KBM-7 (cell line): ENCODE measurements at regions not wholly inside any gene's neighbourhood (a gene's known extent, or its start where the extent isn't known, plus 50 kb on each side); places are given as distances from the start of the nearest gene placed in this dataset.

Source experiments
- DNase-seq: peaks from one replicate; pipeline ENCODE4 v3.0.0-alpha.2; 2015
- in situ Hi-C: fragments of 300-500 bp; cut with MboI; formaldehyde crosslinking; loops from 2 replicates; pipeline ENCODE4 v1.14.3; 2020; ENCODE audit warnings: low sequenced_read_pairs, low pct_unique_long_range_greater_than_20kb, mixed read lengths

GRCh38 chr1:208499026-208499425, 254.8 kb upstream of the PLXNA2 start:
- DNase-seq = no peak
- in situ Hi-C loops = no loop called here

- DNase-seq = no peak
- in situ Hi-C loops = no loop called here
These were observed 255.4 kb upstream of the PLXNA2 start for GRCh38 chr1:208499601-208500000.

DNA sequence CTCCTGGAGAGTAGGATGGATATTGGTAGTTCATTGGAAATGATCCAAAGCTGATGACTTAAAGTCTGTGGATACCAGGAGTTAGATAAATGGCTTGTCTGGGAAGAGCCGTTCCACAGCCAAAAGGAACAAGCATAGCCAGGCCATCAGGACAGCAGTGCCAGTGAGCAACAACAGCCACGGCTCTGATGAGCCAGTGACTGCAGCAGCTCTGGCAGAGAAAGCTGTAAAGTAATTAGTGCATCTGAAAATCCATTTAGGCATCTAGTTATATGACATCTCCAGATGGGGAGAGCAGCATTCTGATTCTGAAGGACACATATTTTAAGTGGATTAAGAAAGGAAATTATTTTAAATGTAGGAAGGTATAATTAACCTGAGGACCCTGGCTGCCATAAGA, 256.2 kb upstream of the PLXNA2 start:
- in situ Hi-C loops = no loop called here

GRCh38 chr1:208501542-208501941, 257.4 kb upstream of the PLXNA2 start:
- no peak for DNase-seq
- in situ Hi-C loops = no loop called here

More for the DNA sequence above, 256.2 kb upstream of the PLXNA2 start:
- no peak for DNase-seq

DNA sequence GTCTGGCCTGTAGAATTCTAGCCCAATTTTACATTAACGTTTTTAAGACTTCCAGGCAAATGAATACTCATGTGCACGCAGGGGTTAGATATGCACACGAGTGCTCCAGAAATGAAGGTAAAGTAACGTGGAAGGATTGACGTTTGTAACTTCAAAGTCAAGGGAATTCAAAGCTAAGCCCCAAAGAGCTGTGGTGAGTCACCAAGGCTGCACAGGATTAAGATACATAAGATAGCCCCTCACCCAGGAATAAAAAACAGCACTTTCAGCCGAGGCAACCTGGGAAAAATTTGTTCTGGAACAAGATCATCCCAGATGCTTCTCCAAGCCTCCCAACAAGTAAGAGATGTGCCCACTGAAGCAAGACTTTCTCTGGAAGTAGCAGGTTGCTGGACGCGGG, 259.6 kb upstream of the PLXNA2 start:
- DNase-seq = no peak
- in situ Hi-C loops = no loop called here

DNA sequence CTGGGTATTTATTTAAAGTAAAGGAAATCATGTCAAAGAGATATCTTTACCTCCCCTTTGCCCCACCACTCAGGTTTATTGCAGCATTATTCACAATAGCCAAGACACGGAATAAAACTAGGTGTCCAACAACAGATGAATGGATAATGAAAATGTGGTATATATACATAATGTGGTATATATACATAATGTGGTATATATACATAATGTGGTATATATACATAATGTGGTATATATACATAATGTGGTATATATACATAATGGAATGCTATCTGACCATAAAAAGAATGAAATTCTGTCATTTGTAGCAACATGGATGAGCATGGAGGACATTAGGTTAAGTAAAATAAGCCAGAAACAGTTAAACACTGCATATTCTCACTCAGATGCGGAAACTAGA, 262.6 kb upstream of the PLXNA2 start:
- in situ Hi-C loops = no loop called here

DNA sequence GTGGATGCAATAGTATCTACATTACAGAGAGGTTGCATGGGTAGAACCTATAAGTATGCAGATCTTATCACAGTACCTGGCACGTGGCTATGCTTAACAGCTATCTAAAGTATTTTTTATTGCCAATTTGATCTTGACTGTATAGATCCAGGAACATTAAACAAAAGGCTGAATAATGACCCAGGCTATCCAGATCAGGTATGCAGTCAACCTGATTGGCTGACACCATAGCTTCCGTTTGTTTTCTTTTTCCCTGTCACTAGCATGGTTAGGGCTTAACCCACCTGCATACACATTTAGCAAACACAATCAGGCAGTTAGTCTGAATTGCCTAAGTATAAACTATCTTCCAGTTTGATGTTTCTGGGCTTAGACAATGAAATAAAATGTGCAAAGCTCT, 264.9 kb upstream of the PLXNA2 start:
- DNase-seq = no peak
- in situ Hi-C loops = no loop called here

More for the DNA sequence above, 262.6 kb upstream of the PLXNA2 start:
- no peak for DNase-seq

DNA sequence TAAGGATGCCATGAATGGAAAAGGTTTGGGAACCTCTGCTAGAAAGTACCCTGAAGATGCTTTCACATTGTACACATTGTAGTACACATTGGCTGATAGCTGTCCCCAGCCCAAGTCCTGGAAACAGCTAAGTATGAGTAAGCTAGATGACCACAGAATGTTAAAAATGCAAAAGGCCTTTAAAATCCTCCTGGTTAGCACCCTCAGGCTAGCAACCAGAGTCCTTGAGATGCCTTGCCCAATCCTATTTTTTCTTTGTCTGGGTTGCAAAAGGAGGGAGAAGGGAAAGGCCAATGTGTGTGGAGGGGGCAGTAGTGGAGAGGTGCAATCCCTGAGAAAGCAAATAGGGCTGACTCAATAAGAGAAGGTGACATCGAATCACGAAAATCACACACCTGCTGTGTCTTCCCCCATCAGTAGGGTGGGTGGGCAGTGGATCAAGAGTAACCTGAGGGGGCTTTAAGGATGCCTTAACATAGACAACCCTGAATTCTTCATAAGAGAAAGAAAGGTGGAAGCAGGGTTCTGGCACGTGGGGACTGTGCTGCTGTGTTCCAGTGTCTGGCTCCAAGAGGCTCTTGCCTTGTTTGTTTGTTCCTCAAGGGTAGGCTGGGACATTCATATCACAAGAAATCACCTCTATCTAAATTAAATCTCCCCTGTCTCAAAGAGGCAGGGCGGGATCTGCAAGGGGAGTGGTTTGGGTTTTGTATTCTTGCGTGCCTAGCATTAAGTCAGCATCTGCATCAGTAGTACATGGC, 266.2 kb upstream of the PLXNA2 start:
- DNase-seq = no peak
- in situ Hi-C loops = no loop called here

GRCh38 chr1:208511242-208511860, 267.2 kb upstream of the PLXNA2 start:
- no peak for DNase-seq

DNA sequence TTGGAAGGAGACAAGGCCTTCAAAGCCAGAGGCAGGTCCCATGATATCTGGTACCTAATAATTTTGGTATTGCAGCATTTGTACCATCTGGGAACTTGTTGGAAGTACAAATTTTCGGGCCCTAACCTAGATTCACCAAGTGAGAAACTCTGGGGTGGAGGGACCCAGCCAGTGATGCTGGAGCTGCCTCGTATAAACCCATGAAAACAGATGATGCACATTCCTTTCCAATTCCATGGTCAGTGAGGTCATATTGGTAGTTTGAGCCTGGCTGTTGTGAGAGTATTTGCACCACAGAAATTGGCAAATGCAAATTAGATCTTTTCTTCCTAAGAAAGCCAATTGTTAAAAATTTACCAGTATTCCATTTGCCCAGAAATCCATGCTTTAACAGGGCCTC, 269.6 kb upstream of the PLXNA2 start:
- in situ Hi-C loops = no loop called here
- no peak for DNase-seq

More at GRCh38 chr1:208511242-208511860, 267.2 kb upstream of the PLXNA2 start:
- in situ Hi-C loops = no loop called here

GRCh38 chr1:208515129-208515528, 270.9 kb upstream of the PLXNA2 start:
- DNase-seq = no peak

DNA sequence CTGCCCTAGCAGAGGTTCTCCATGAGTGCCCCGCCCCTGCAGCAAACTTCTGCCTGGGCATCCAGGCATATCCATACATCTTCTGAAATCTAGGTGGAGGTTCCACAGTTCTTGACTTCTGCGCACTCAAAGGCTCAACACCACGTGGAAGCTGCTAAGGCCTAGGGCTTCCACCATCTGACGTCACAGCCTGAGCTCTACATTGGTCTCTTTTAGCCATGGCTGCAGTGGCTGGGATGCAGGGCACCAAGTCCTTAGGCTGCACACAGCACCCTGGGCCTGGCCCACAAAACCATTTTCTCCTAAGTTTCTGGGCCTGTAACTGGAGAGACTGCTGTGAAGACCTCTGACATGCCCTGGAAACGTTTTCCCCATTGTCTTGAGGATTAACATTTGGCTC, 272.6 kb upstream of the PLXNA2 start:
- DNase-seq = no peak
- in situ Hi-C loops = no loop called here

More at GRCh38 chr1:208515129-208515528, 270.9 kb upstream of the PLXNA2 start:
- in situ Hi-C loops = no loop called here

DNA sequence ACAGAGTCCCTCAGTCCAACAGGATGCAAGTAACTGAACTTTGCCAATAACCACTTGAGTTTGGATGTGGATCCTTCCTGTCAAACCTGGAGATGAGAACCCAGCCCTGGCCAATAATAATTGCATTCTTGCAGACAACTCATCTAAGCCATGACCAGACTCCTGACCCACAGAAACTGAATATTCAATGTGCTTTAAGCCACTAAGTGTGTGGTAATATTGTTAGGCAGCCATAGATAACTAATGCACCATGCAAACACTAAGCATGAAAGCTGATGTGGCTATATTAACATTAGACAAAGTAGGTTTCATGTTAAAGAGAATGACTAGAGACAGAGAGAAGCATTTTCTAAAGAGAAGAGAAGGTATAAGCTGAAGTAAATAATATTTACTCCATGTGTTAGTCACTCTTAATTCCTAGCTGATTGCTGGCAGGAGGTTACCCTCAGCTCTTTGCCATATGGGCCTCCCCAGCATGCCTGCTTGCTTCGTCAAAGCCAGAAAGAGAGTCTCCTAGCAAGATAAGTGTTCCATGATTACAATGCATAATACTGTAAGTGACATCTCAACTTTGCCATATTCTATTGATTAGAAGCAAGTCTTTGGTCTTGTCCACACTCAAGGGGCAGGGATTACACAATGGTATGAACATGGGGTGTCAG, 276.4 kb upstream of the PLXNA2 start:
- no peak for DNase-seq
- in situ Hi-C loops = no loop called here

DNA sequence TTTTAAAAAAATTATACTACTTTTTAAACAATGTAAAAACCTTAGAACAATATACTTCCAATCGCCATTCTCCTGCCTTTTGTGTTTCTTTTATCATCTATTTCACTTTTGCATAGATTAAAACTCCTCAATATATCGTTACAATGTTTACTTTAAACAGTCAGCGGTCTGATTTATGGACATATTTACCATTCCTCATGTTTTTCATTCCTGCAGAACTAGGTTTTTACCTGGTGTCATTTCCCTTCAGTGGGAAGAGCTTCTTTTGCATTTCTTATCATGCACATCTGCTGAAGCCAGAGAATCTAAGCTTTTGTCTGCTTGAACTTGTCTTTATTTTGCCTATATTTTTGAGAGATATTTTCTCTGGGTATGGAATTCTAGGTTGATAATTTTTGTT, 277.4 kb upstream of the PLXNA2 start:
- in situ Hi-C loops = no loop called here
- no peak for DNase-seq

DNA sequence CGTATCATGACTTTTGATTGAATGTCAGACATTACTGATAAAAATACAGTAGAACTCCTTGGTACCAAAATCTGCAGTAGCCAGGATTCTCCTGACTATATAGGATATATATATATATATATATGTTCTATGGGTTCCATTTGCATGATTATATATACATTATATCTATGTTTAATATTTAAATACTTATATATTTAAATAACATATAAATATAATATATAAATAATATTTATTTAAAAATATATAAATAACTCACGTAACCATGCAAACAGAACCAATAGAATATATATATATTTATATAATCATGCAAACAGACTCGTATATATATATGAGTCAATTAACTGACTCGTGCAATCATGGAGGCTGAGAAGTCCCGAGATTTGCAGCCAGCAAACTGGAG, 278.8 kb upstream of the PLXNA2 start:
- DNase-seq = no peak
- in situ Hi-C loops = no loop called here

- no peak for DNase-seq
- in situ Hi-C loops = no loop called here
These were observed 280.2 kb upstream of the PLXNA2 start for GRCh38 chr1:208524376-208524775.

DNA sequence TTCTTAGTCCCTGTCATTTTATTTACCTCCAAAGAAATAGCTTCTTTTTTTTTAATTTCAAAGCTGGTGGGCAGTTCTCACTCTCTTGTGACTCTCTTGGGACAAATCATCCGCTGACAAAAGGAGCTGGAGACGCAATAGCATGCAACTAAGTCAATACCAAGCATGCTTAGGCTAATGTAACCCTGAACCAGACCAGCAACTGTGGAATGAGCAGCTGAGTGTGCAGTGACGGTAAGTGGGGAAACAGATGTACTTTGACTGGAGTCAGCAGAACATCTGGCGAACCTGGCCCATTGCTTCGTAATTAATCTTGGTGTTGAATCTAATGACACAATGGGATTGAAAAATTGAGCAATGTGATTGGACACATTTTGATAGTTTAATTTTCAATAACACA, 280.7 kb upstream of the PLXNA2 start:
- in situ Hi-C loops = no loop called here
- DNase-seq = no peak

DNA sequence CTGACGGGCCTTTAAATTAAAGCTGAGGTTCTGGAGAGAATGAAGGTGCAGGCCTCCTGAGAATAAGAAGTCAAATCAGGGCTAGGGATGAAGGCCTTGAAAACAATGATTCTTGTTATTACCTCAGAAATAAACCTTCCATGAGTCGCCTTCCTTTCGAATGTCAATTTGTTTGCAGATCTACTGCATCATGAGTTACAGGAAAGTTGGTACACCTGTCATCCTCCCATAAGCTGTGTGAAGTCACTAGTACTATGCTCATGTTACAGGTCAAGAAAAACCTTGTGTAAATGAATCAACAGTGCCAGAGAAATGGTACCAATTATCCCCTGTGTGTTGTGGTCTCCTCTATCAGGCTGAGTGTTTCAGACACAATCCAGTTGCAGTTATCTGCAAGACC, 281.2 kb upstream of the PLXNA2 start:
- in situ Hi-C loops = no loop called here
- no peak for DNase-seq

GRCh38 chr1:208526613-208527125, 282.5 kb upstream of the PLXNA2 start:
- in situ Hi-C loops = no loop called here
- DNase-seq = no peak

- in situ Hi-C loops = no loop called here
- no peak for DNase-seq
These were observed 283.0 kb upstream of the PLXNA2 start for GRCh38 chr1:208527156-208527555.
